GM12891 (cell line): ENCODE measurements at regions not wholly inside any gene's neighbourhood (a gene's known extent, or its start where the extent isn't known, plus 50 kb on each side); places are given as distances from the start of the nearest gene placed in this dataset.

ENCODE experiments used
- POLR2A ChIP-seq: IDR thresholded peaks from 2 replicates; pipeline ENCODE4 v1.6.1; 2011; ENCODE audit warnings: low read depth, low read length, control low read depth
- POLR2AphosphoS5 ChIP-seq: IDR thresholded peaks from 2 replicates; pipeline ENCODE4 v1.6.1; 2011; ENCODE audit warnings: low read depth, low read length, control low read depth
- SPI1 ChIP-seq: IDR thresholded peaks from 2 replicates; pipeline ENCODE4 v1.6.1; 2011; ENCODE audit warnings: low read depth, low read length, control low read depth
- TAF1 ChIP-seq: IDR thresholded peaks from 2 replicates; pipeline ENCODE4 v1.6.1; 2011; ENCODE audit warnings: low read depth, low read length, control low read depth

DNA sequence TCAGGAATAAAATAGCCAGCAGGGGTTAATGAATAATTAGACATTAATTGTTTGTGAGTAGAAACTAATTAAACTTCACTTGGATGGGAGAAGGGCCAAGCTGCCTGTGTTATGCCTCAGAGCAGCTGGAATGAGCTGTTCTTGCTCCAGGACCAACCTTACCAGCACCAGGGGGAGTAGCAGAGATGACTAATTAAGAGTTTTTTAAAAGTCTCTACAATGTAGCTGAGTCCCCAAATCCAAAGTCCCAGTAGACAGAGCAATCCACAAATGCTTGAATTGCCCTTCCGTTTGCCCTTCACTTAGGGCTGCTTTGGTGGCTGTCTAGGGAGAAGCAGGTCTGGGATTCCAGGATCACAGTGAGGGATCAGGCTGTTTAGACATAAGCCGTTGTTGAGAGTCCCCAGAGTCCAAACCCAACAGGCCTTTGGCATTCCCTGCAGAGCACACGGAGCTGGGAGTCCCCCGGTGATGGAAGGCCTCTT is 59.4 kb downstream of the RHOB start:
- no peak for TF ChIP-seq POLR2AphosphoS5
- TF ChIP-seq POLR2A = no peak
- no peak for TF ChIP-seq TAF1
- no peak for TF ChIP-seq SPI1
